ENCODE measurements at regions not wholly inside any gene's neighbourhood (a gene's known extent, or its start where the extent isn't known, plus 50 kb on each side); places are given as distances from the start of the nearest gene placed in this dataset.

DNA sequence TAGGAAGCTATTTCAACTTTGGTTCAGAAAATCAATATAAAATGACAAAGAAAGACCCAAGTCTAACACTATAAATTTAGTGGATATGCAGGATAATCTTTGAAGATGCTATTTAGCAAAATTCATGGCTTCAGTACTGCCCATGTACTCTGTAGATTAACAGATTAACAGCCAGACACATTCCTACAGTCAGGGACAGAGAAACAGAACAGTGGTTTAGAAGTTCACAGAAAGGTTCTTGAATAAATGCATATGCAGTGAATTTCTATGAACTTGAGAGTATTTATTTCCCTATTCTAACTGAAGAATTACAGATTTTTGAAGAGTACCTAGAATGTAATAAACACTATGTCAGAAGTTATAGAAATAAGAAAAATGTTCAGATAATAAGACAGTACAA lies 222.8 kb downstream of the KLF12 start:
- no peak for TF ChIP-seq EZH2phosphoT487 (IDR thresholded peaks at IDR 0.05; ENCODE audit: borderline replicate concordance, low read depth, low read length)
- no peak for TF ChIP-seq CTCF (conservative IDR thresholded peaks at IDR 0.05; ENCODE audit: low read length)
- H3K27ac ChIP-seq (ENCODE audit: low read depth, low read length, poor library complexity, severe bottlenecking) = no peak overlapping the region
- intact Hi-C loops (cut with micrococcal nuclease; ENCODE audit: unreplicated experiment) = no loop called here
- no peak overlapping the region for H2AFZ ChIP-seq (ENCODE audit: low read length)
- no peaks in the 10 kb centered on the region for H3K9me2 ChIP-seq (ENCODE audit: insufficient read depth, low read length)
- H3K79me2 ChIP-seq (ENCODE audit: insufficient read depth, low read depth, low read length) = no peaks in the 10 kb centered on the region
- no peaks in the 10 kb centered on the region for H3K9me3 ChIP-seq (ENCODE audit: low read length)
- H3K4me1 ChIP-seq (ENCODE audit: insufficient read depth, low read length, poor library complexity, severe bottlenecking) = peaks cover 13% of the 10 kb centered on the region
- H3K36me3 ChIP-seq (ENCODE audit: insufficient read depth, low read length) = no peaks in the 10 kb centered on the region
- DNase-seq (ENCODE audit: low spot score) = no peak
- no peak overlapping the region for H3K4me3 ChIP-seq (ENCODE audit: low read depth, low read length, poor library complexity, severe bottlenecking)
- POLR2A ChIA-PET = interaction anchor here (0.6 to 1.5 kb wide), 5 partner anchors 10 to 464 kb away, joined by 3 to 5 read pairs (median 3); no protein-coding TSS in a partner anchor
- H3K4me2 ChIP-seq (ENCODE audit: low read length) = no peak overlapping the region
- no TSS peak for BruUV-seq (replicated peaks)
- no peaks in the 10 kb centered on the region for H4K20me1 ChIP-seq (ENCODE audit: insufficient read depth, low read length)
- CTCF ChIA-PET (ENCODE audit: unreplicated experiment) = no interaction called here

- H3K9me3 ChIP-seq (ENCODE audit: low read length) = no peaks in the 10 kb centered on the region
- no peak for DNase-seq (ENCODE audit: low spot score)
- TF ChIP-seq EZH2phosphoT487 (IDR thresholded peaks at IDR 0.05; ENCODE audit: borderline replicate concordance, low read depth, low read length) (no peak), CTCF (conservative IDR thresholded peaks at IDR 0.05; ENCODE audit: low read length) (no peak)
- H3K4me3 ChIP-seq (ENCODE audit: low read depth, low read length, poor library complexity, severe bottlenecking) = no peak overlapping the region
- H4K20me1 ChIP-seq (ENCODE audit: insufficient read depth, low read length) = no peaks in the 10 kb centered on the region
- intact Hi-C loops (cut with micrococcal nuclease; ENCODE audit: unreplicated experiment) = no loop called here
- no peak overlapping the region for H2AFZ ChIP-seq (ENCODE audit: low read length)
- ChIA-PET POLR2A (interaction anchor here (1.1 to 1.4 kb wide), 2 partner anchors 9 to 11 kb away, joined by 3 to 5 read pairs; no protein-coding TSS in a partner anchor), CTCF (ENCODE audit: unreplicated experiment) (no interaction called here)
- no peaks in the 10 kb centered on the region for H3K36me3 ChIP-seq (ENCODE audit: insufficient read depth, low read length)
- H3K9me2 ChIP-seq (ENCODE audit: insufficient read depth, low read length) = no peaks in the 10 kb centered on the region; the same call in 1 of the 2 replicates
- no peak overlapping the region for H3K4me2 ChIP-seq (ENCODE audit: low read length)
- H3K27ac ChIP-seq (ENCODE audit: low read depth, low read length, poor library complexity, severe bottlenecking) = no peak overlapping the region
- H3K79me2 ChIP-seq (ENCODE audit: insufficient read depth, low read depth, low read length) = no peaks in the 10 kb centered on the region
- BruUV-seq (replicated peaks) = no TSS peak
- H3K4me1 ChIP-seq (ENCODE audit: insufficient read depth, low read length, poor library complexity, severe bottlenecking) = peaks cover 13% of the 10 kb centered on the region
Measured at GRCh38 chr13:73910733-73911132, 223.5 kb downstream of the KLF12 start.

- Histone ChIP-seq H3K9me3 (ENCODE audit: low read length) (no peaks in the 10 kb centered on the region), H3K4me3 (ENCODE audit: low read depth, low read length, poor library complexity, severe bottlenecking) (no peak overlapping the region), H3K4me1 (ENCODE audit: insufficient read depth, low read length, poor library complexity, severe bottlenecking) (peaks cover under 1% of the 10 kb centered on the region), H3K79me2 (ENCODE audit: insufficient read depth, low read depth, low read length) (no peaks in the 10 kb centered on the region), H3K9me2 (ENCODE audit: insufficient read depth, low read length) (no peaks in the 10 kb centered on the region; the same call in 1 of the 2 replicates), H2AFZ (ENCODE audit: low read length) (no peak overlapping the region), H4K20me1 (ENCODE audit: insufficient read depth, low read length) (no peaks in the 10 kb centered on the region), H3K27ac (ENCODE audit: low read depth, low read length, poor library complexity, severe bottlenecking) (no peak overlapping the region), H3K36me3 (ENCODE audit: insufficient read depth, low read length) (0 out of 2 replicates have a peak, but pooled peaks cover 4% of the 10 kb centered on the region), H3K4me2 (ENCODE audit: low read length) (no peak overlapping the region)
- CTCF ChIA-PET (ENCODE audit: unreplicated experiment) = no interaction called here
- no peak for DNase-seq (ENCODE audit: low spot score)
- intact Hi-C loops (cut with micrococcal nuclease; ENCODE audit: unreplicated experiment) = no loop called here
- BruUV-seq (replicated peaks) = no TSS peak
- TF ChIP-seq EZH2phosphoT487 (IDR thresholded peaks at IDR 0.05; ENCODE audit: borderline replicate concordance, low read depth, low read length) = no peak
- POLR2A ChIA-PET = no interaction called here
Measured at GRCh38 chr13:73908809-73909208, 225.4 kb downstream of the KLF12 start.
